ENCODE measurements at regions not wholly inside any gene's neighbourhood (a gene's known extent, or its start where the extent isn't known, plus 50 kb on each side); places are given as distances from the start of the nearest gene placed in this dataset.
"Not testable (repeated sequence)": the region's sequence is repeated elsewhere in the genome, so short reads cannot be mapped to it uniquely, and the experiment has no call there.

- CTCF ChIA-PET (ENCODE audit: partially characterized antibody); DNase-seq; H3K36me3 Mint-ChIP-seq; H3K9me3 Mint-ChIP-seq; H3K4me3 Mint-ChIP-seq; H3K4me1 Mint-ChIP-seq; H3K4me3 ChIP-seq (ENCODE audit: low read length in 2 of 2); H3K27ac Mint-ChIP-seq; H3K27me3 Mint-ChIP-seq; H3K27ac ChIP-seq (ENCODE audit: low read depth, low read length); POLR2A ChIA-PET (ENCODE audit: partially characterized antibody); H3K9me3 ChIP-seq (ENCODE audit: control insufficient read depth in 1 of 2, low read length in 2 of 2); H3K4me1 ChIP-seq (ENCODE audit: insufficient read depth, low read length); H3K36me3 ChIP-seq (ENCODE audit: insufficient read depth, low read length); H3K27me3 ChIP-seq (ENCODE audit: insufficient read depth, low read length); intact Hi-C loops (cut with micrococcal nuclease): not testable (repeated sequence)
These were observed 226.8 kb upstream of the GLRA2 start for GRCh38 chrX:14302561-14302960.

- H3K27ac Mint-ChIP-seq = no peak overlapping the region
- POLR2A ChIA-PET (ENCODE audit: partially characterized antibody) = no interaction called here
These were observed 229.0 kb upstream of the GLRA2 start for GRCh38 chrX:14300376-14300775.

DNA sequence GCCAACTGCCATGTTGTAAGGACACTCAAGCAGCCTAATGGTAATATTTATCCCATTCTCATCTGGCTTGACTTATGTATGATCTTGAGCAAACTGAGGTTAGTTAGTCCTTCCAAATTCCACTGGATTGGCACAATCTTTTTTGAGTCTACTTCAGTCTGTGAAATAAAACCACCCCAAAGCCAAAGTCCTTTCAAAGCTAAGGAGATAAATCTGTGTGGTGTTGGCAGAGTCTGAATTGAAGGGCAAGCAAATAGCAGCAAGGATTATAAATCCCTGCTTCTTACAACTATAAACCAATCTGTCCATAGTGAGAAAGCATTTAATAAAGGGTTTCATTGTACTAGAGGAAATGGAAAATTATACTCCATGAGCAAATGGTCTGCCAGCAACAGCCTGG lies 233.9 kb upstream of the GLRA2 start:
- ChIA-PET CTCF (ENCODE audit: partially characterized antibody) (no interaction called here), POLR2A (ENCODE audit: partially characterized antibody) (no interaction called here)
- Histone ChIP-seq H3K4me3 (ENCODE audit: low read length in 2 of 2) (no peak overlapping the region), H3K9me3 (ENCODE audit: control insufficient read depth in 1 of 2, low read length in 2 of 2) (no peaks in the 10 kb centered on the region), H3K27me3 (ENCODE audit: insufficient read depth, low read length) (no peaks in the 10 kb centered on the region), H3K27ac (ENCODE audit: low read depth, low read length) (no peak overlapping the region), H3K4me1 (ENCODE audit: insufficient read depth, low read length) (no peaks in the 10 kb centered on the region), H3K36me3 (ENCODE audit: insufficient read depth, low read length) (no peaks in the 10 kb centered on the region)
- no peak for DNase-seq
- H3K4me3 Mint-ChIP-seq = no peak overlapping the region
- H3K27me3 Mint-ChIP-seq = peaks cover 0 to under 1% of the 10 kb centered on the region in 2 donors
- H3K36me3 Mint-ChIP-seq = no peaks in the 10 kb centered on the region
- peaks cover 0 to 4% (median under 1%) of the 10 kb centered on the region in 8 donors for H3K9me3 Mint-ChIP-seq
- H3K4me1 Mint-ChIP-seq = no peaks in the 10 kb centered on the region
- intact Hi-C loops (cut with micrococcal nuclease) = no loop called here
- H3K27ac Mint-ChIP-seq = no peak overlapping the region

More at GRCh38 chrX:14300376-14300775, 229.0 kb upstream of the GLRA2 start:
- Histone ChIP-seq H3K9me3 (ENCODE audit: control insufficient read depth in 1 of 2, low read length in 2 of 2) (no peaks in the 10 kb centered on the region), H3K27me3 (ENCODE audit: insufficient read depth, low read length) (no peaks in the 10 kb centered on the region), H3K27ac (ENCODE audit: low read depth, low read length) (no peak overlapping the region), H3K4me1 (ENCODE audit: insufficient read depth, low read length) (no peaks in the 10 kb centered on the region), H3K4me3 (ENCODE audit: low read length in 2 of 2) (no peak overlapping the region), H3K36me3 (ENCODE audit: insufficient read depth, low read length) (no peaks in the 10 kb centered on the region)
- DNase-seq = no peak
- CTCF ChIA-PET (ENCODE audit: partially characterized antibody) = no interaction called here
- H3K36me3 Mint-ChIP-seq = no peaks in the 10 kb centered on the region
- H3K4me1 Mint-ChIP-seq = no peaks in the 10 kb centered on the region
- intact Hi-C loops (cut with micrococcal nuclease) = no loop called here
- no peak overlapping the region for H3K4me3 Mint-ChIP-seq
- H3K9me3 Mint-ChIP-seq = no peaks in the 10 kb centered on the region
- H3K27me3 Mint-ChIP-seq = no peaks in the 10 kb centered on the region

GRCh38 chrX:14291666-14292500 lies 237.5 kb upstream of the GLRA2 start:
- CTCF ChIA-PET (ENCODE audit: partially characterized antibody) = no interaction called here
- peaks cover 0 to 7% (median under 1%) of the 10 kb centered on the region in 8 donors for H3K9me3 Mint-ChIP-seq
- intact Hi-C loops (cut with micrococcal nuclease) = no loop called here

DNA sequence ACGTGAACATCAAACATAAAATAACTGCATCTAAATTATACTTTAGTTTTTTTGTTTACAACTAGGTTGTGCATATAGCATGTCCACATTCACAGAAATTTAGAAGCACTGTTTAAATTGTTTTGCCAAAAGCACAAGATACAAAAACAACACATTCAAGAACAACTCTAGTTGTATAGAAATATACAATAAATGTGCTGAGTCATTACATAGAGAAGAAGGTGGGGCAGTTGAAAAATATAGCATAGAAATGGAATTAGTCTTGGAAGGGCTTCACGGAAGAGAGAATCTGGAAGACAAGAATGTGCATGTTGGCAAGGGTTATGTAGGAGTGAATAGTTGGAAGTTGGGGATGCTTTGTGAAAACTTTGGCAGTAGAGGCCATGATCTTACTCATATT lies 239.0 kb upstream of the GLRA2 start:
- H3K4me3 Mint-ChIP-seq = no peak overlapping the region
- ChIA-PET CTCF (ENCODE audit: partially characterized antibody) (no interaction called here), POLR2A (ENCODE audit: partially characterized antibody) (no interaction called here)
- no peaks in the 10 kb centered on the region for H3K4me1 Mint-ChIP-seq
- Histone ChIP-seq H3K27ac (ENCODE audit: low read depth, low read length) (no peak overlapping the region), H3K27me3 (ENCODE audit: insufficient read depth, low read length) (no peaks in the 10 kb centered on the region), H3K4me1 (ENCODE audit: insufficient read depth, low read length) (no peaks in the 10 kb centered on the region), H3K9me3 (ENCODE audit: control insufficient read depth in 1 of 2, low read length in 2 of 2) (no peaks in the 10 kb centered on the region), H3K4me3 (ENCODE audit: low read length in 2 of 2) (no peak overlapping the region), H3K36me3 (ENCODE audit: insufficient read depth, low read length) (no peaks in the 10 kb centered on the region)
- H3K36me3 Mint-ChIP-seq = no peaks in the 10 kb centered on the region
- no peak overlapping the region for H3K27ac Mint-ChIP-seq
- no peak for DNase-seq
- H3K27me3 Mint-ChIP-seq = peaks cover 0 to 1% of the 10 kb centered on the region in 2 donors
- intact Hi-C loops (cut with micrococcal nuclease) = no loop called here
- H3K9me3 Mint-ChIP-seq = peaks cover 0 to 7% (median under 1%) of the 10 kb centered on the region in 8 donors

More at GRCh38 chrX:14291666-14292500, 237.5 kb upstream of the GLRA2 start:
- no peak for DNase-seq
- H3K36me3 Mint-ChIP-seq = no peaks in the 10 kb centered on the region
- no peak overlapping the region for H3K4me3 ChIP-seq (ENCODE audit: low read length in 2 of 2)
- no peaks in the 10 kb centered on the region for H3K27me3 ChIP-seq (ENCODE audit: insufficient read depth, low read length)
- no peaks in the 10 kb centered on the region for H3K4me1 ChIP-seq (ENCODE audit: insufficient read depth, low read length)
- POLR2A ChIA-PET (ENCODE audit: partially characterized antibody) = no interaction called here
- peaks cover 0 to 1% of the 10 kb centered on the region in 2 donors for H3K27me3 Mint-ChIP-seq
- no peak overlapping the region for H3K27ac ChIP-seq (ENCODE audit: low read depth, low read length)
- H3K36me3 ChIP-seq (ENCODE audit: insufficient read depth, low read length) = no peaks in the 10 kb centered on the region
- no peak overlapping the region for H3K4me3 Mint-ChIP-seq
- no peaks in the 10 kb centered on the region for H3K9me3 ChIP-seq (ENCODE audit: control insufficient read depth in 1 of 2, low read length in 2 of 2)
- H3K27ac Mint-ChIP-seq = no peak overlapping the region
- no peaks in the 10 kb centered on the region for H3K4me1 Mint-ChIP-seq

DNA sequence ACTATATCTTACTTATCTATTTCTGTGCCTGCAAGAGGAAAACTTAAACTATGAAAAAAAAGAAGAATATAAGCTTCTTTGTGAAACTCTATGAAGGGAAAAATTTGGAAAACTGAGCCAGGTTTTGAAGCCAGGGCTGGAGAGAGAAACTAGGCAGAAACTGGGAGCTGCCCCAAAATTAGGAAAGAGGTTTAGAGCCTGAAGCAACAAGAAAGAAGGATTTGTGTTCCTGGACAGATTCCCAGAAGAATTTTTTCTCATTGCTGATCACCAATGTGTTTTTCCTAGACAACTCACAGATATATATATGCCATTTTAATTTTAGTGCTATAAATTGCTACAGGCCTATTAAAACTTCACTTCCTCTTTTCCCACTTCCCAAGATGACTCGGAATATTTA lies 245.0 kb upstream of the GEMIN8 start:
- H3K4me3 Mint-ChIP-seq = no peak overlapping the region
- CTCF ChIA-PET (ENCODE audit: partially characterized antibody) = no interaction called here
- intact Hi-C loops (cut with micrococcal nuclease) = no loop called here

DNA sequence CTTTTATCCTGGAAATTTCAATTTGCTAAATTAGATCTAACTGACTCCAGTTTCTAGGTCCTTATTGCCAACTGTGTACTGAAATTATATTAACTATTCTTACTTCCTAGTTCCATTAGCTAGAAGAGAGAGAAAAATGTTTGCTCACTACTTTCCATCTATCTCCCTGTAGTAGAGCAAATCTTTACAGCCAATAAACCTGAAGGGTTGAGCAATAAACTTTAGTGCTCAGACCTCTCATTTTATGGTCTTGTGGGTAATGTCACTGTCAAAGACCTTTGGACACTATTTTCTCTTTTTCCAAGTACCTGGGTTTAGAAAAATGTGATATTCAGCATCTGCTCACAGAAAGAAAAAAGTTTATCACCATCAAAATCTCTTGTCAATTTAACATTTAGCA lies 237.5 kb upstream of the GEMIN8 start:
- CTCF ChIA-PET (ENCODE audit: partially characterized antibody) = no interaction called here
- Histone ChIP-seq H3K4me1 (ENCODE audit: insufficient read depth, low read length) (no peaks in the 10 kb centered on the region), H3K27ac (ENCODE audit: low read depth, low read length) (no peak overlapping the region), H3K4me3 (ENCODE audit: low read length in 2 of 2) (no peak overlapping the region), H3K9me3 (ENCODE audit: control insufficient read depth in 1 of 2, low read length in 2 of 2) (no peaks in the 10 kb centered on the region), H3K27me3 (ENCODE audit: insufficient read depth, low read length) (no peaks in the 10 kb centered on the region), H3K36me3 (ENCODE audit: insufficient read depth, low read length) (no peaks in the 10 kb centered on the region)
- Mint-ChIP-seq H3K27ac (no peak overlapping the region), H3K4me3 (no peak overlapping the region), H3K27me3 (no peaks in the 10 kb centered on the region), H3K9me3 (peaks cover 0 to 7% (median under 1%) of the 10 kb centered on the region in 8 donors), H3K4me1 (no peaks in the 10 kb centered on the region), H3K36me3 (no peaks in the 10 kb centered on the region)
- POLR2A ChIA-PET (ENCODE audit: partially characterized antibody) = no interaction called here
- intact Hi-C loops (cut with micrococcal nuclease) = no loop called here
- DNase-seq = no peak

More for the DNA sequence above, 245.0 kb upstream of the GEMIN8 start:
- no peaks in the 10 kb centered on the region for H3K36me3 ChIP-seq (ENCODE audit: insufficient read depth, low read length)
- POLR2A ChIA-PET (ENCODE audit: partially characterized antibody) = interaction anchor here (0.6 kb wide), 1 partner anchor 484 kb away, joined by 3 read pairs; no protein-coding TSS in a partner anchor
- H3K27me3 ChIP-seq (ENCODE audit: insufficient read depth, low read length) = no peaks in the 10 kb centered on the region
- DNase-seq = no peak
- no peak overlapping the region for H3K27ac ChIP-seq (ENCODE audit: low read depth, low read length)
- Mint-ChIP-seq H3K36me3 (no peaks in the 10 kb centered on the region), H3K27me3 (no peaks in the 10 kb centered on the region), H3K27ac (no peak overlapping the region), H3K4me1 (no peaks in the 10 kb centered on the region), H3K9me3 (peaks cover 0 to 7% (median 0%) of the 10 kb centered on the region in 8 donors)
- H3K4me1 ChIP-seq (ENCODE audit: insufficient read depth, low read length) = no peaks in the 10 kb centered on the region
- no peaks in the 10 kb centered on the region for H3K9me3 ChIP-seq (ENCODE audit: control insufficient read depth in 1 of 2, low read length in 2 of 2)
- H3K4me3 ChIP-seq (ENCODE audit: low read length in 2 of 2) = no peak overlapping the region

All from CD4-positive, alpha-beta memory T cell (primary cell).